SHP77 (cell line): ENCODE measurements at regions not wholly inside any gene's neighbourhood (a gene's known extent, or its start where the extent isn't known, plus 50 kb on each side); places are given as distances from the start of the nearest gene placed in this dataset.
"Not testable (repeated sequence)": the region's sequence is repeated elsewhere in the genome, so short reads cannot be mapped to it uniquely, and the experiment has no call there.

Experiments
- DNase-seq, 2 experiments: peaks; one replicate each; lab custom pipeline; 2025; lab: John Stamatoyannopoulos, UW

- not testable (repeated sequence) for DNase-seq
Observed at GRCh38 chr2:186182366-186182765, 303.7 kb upstream of the ZC3H15 start.

- no peak for DNase-seq
Observed at GRCh38 chr2:186183406-186183805, 302.7 kb upstream of the ZC3H15 start.

- no peak for DNase-seq
Observed at GRCh38 chr2:186187854-186188253, 298.2 kb upstream of the ZC3H15 start.

- no peak for DNase-seq
Observed at GRCh38 chr2:186189816-186190215, 296.2 kb upstream of the ZC3H15 start.

GRCh38 chr2:186195696-186196095, 290.4 kb upstream of the ZC3H15 start:
- no peak for DNase-seq

GRCh38 chr2:186197955-186198354, 288.1 kb upstream of the ZC3H15 start:
- DNase-seq: no peak

GRCh38 chr2:186199029-186199428, 287.0 kb upstream of the ZC3H15 start:
- DNase-seq: no peak

- no peak for DNase-seq
Observed at GRCh38 chr2:186201371-186201770, 284.7 kb upstream of the ZC3H15 start.

- DNase-seq: no peak
Observed at GRCh38 chr2:186205254-186205911, 280.7 kb upstream of the ZC3H15 start.

- DNase-seq: no peak
Observed at GRCh38 chr2:186209532-186209931, 276.5 kb upstream of the ZC3H15 start.

GRCh38 chr2:186220409-186220808, 265.7 kb upstream of the ZC3H15 start:
- no peak for DNase-seq

GRCh38 chr2:186229265-186229664, 256.8 kb upstream of the ZC3H15 start:
- DNase-seq: no peak

GRCh38 chr2:186241874-186242273, 244.2 kb upstream of the ZC3H15 start:
- no peak for DNase-seq

- DNase-seq: no peak
Observed at GRCh38 chr2:186254759-186255158, 231.3 kb upstream of the ZC3H15 start.

GRCh38 chr2:186255823-186256222, 230.2 kb upstream of the ZC3H15 start:
- no peak for DNase-seq

GRCh38 chr2:186256540-186256939, 229.5 kb upstream of the ZC3H15 start:
- peak; percentile 9 to 51 for DNase-seq

- DNase-seq: no peak
Observed at GRCh38 chr2:186263673-186264250, 222.3 kb upstream of the ZC3H15 start.

GRCh38 chr2:186269536-186269935, 216.5 kb upstream of the ZC3H15 start:
- DNase-seq: no peak

GRCh38 chr2:186273953-186274352, 212.1 kb upstream of the ZC3H15 start:
- no peak for DNase-seq

- DNase-seq: no peak
Observed at GRCh38 chr2:186274936-186275575, 211.0 kb upstream of the ZC3H15 start.

GRCh38 chr2:186276909-186277308, 209.2 kb upstream of the ZC3H15 start:
- DNase-seq: no peak

- DNase-seq: no peak
Observed at GRCh38 chr2:186281726-186282125, 204.3 kb upstream of the ZC3H15 start.

- DNase-seq: no peak
Observed at GRCh38 chr2:186294248-186294888, 191.7 kb upstream of the ZC3H15 start.
